H1 (cell line): ENCODE measurements at regions not wholly inside any gene's neighbourhood (a gene's known extent, or its start where the extent isn't known, plus 50 kb on each side); places are given as distances from the start of the nearest gene placed in this dataset.

Experiments used
- CTCF ChIA-PET: fragments of 300-600 bp; sonication (Branson Sonifier 250); formaldehyde crosslinking; loops from one replicate; lab custom pipeline; 2021; ENCODE audit not compliant: partially characterized antibody; lab: Charles Lee
- POLR2A ChIA-PET: fragments of 300-600 bp; sonication (Branson Sonifier 250); formaldehyde crosslinking; loops from one replicate; lab custom pipeline; 2021; ENCODE audit warnings: inconsistent platforms; ENCODE audit not compliant: partially characterized antibody; lab: Charles Lee
- DNase-seq, 2 experiments: peaks; one replicate each; pipeline versions ENCODE4 v3.0.0 to v3.0.0-alpha.2; 2010 to 2022; ENCODE audit warnings: low spot score in 2 of 2, low read depth in 1 of 2, mixed read lengths in 1 of 2
- FAIRE-seq: peaks from 2 replicates; lab custom pipeline; 2011; peaks lifted over from hg19 to GRCh38; lab: Jason Lieb, UNC
- H2AFZ ChIP-seq: 2 replicates; pipeline ENCODE4 v1.8.1; 2012; ENCODE audit warnings: low read length, inconsistent platforms
- H2AK5ac ChIP-seq: 2 replicates; pipeline ENCODE4 v1.6.1; 2013; ENCODE audit warnings: low read depth, low read length
- H2BK120ac ChIP-seq: replicated peaks from 2 replicates; pipeline ENCODE3; 2013; ENCODE audit warnings: low read depth, low read length, inconsistent platforms
- H2BK12ac ChIP-seq: 2 replicates; pipeline ENCODE4 v1.6.1; 2013; ENCODE audit warnings: low read depth, low read length
- H2BK15ac ChIP-seq: 2 replicates; pipeline ENCODE4 v1.6.1; 2013; ENCODE audit warnings: low read length
- H2BK20ac ChIP-seq: 2 replicates; pipeline ENCODE4 v1.6.1; 2013; ENCODE audit warnings: low read length
- H2BK5ac ChIP-seq: 2 replicates; pipeline ENCODE4 v1.6.1; 2013; ENCODE audit warnings: low read depth, low read length
- H3K14ac ChIP-seq: 2 replicates; pipeline ENCODE4 v1.6.1; 2013; ENCODE audit warnings: inconsistent platforms; ENCODE audit not compliant: insufficient read length
- H3K18ac ChIP-seq: 2 replicates; pipeline ENCODE4 v1.6.1; 2013; ENCODE audit warnings: low read length; ENCODE audit errors: extremely low read depth
- H3K23ac ChIP-seq: 2 replicates; pipeline ENCODE4 v1.6.1; 2013; ENCODE audit warnings: inconsistent platforms; ENCODE audit not compliant: insufficient read length
- H3K23me2 ChIP-seq: 2 replicates; pipeline ENCODE4 v1.6.1; 2013; ENCODE audit warnings: low read depth, low read length
- H3K27ac ChIP-seq: 2 replicates; pipeline ENCODE4 v1.6.1; 2011; ENCODE audit warnings: low read depth, low read length, inconsistent platforms
- H3K27me3 ChIP-seq, 4 experiments: replicated peaks in 1 of 4; 1 replicate in 1 of 4; 2 replicates in 3 of 4; pipeline versions ENCODE4 v1.6.1 to v1.8.1; 2011 to 2013; ENCODE audit warnings: low read length in 3 of 4, mild to moderate bottlenecking in 3 of 4, inconsistent platforms in 2 of 4, mixed read lengths in 2 of 4, moderate library complexity in 1 of 4; ENCODE audit not compliant: control insufficient read depth in 3 of 4, insufficient read depth in 3 of 4; ENCODE audit errors: extremely low read depth in 1 of 4
- H3K36me3 ChIP-seq, 4 experiments: 2 replicates each; pipeline versions ENCODE4 v1.6.1 to v1.8.1; 2011 to 2013; ENCODE audit warnings: mild to moderate bottlenecking in 4 of 4, low read length in 3 of 4, moderate library complexity in 2 of 4, control low read depth in 1 of 4, inconsistent platforms in 1 of 4; ENCODE audit not compliant: insufficient read depth in 4 of 4, control insufficient read depth in 2 of 4
- H3K4ac ChIP-seq: replicated peaks from 2 replicates; pipeline ENCODE3; 2013; ENCODE audit warnings: low read length, low read depth, mixed read lengths, inconsistent platforms; ENCODE audit not compliant: insufficient read length
- H3K4me1 ChIP-seq, 4 experiments: replicated peaks in 1 of 4; 1 replicate in 1 of 4; 2 replicates in 3 of 4; pipeline versions ENCODE4 v1.6.1 to v1.8.1; 2011 to 2013; ENCODE audit warnings: low read length in 3 of 4, inconsistent platforms in 2 of 4, mixed read lengths in 1 of 4; ENCODE audit not compliant: insufficient read depth in 4 of 4, control insufficient read depth in 3 of 4
- H3K4me2 ChIP-seq, 2 experiments: 2 replicates each; pipeline versions ENCODE4 v1.6.1 to v1.8.1; 2011 to 2013; ENCODE audit warnings: low read depth in 2 of 2, low read length in 2 of 2, control low read depth in 1 of 2, inconsistent platforms in 1 of 2, mild to moderate bottlenecking in 1 of 2; ENCODE audit not compliant: insufficient read depth in 1 of 2
- H3K4me3 ChIP-seq, 4 experiments: fragments of 200-600, 300-600 bp in 1 of 4; sonication (generic), shearing (Covaris generic), sonication (Bioruptor Twin) in 1 of 4; 2 replicates each; pipeline versions ENCODE4 v1.5.1 to v1.8.1; 2011 to 2016; ENCODE audit warnings: low read length in 4 of 4, low read depth in 3 of 4, control low read depth in 2 of 4, inconsistent platforms in 2 of 4, mild to moderate bottlenecking in 2 of 4, mixed read lengths in 1 of 4, moderate library complexity in 1 of 4; ENCODE audit not compliant: insufficient read depth in 2 of 4; ENCODE audit errors: extremely low read depth in 1 of 4
- H3K56ac ChIP-seq: replicated peaks from 2 replicates; pipeline ENCODE3; 2013; ENCODE audit warnings: low read depth, mild to moderate bottlenecking, mixed read lengths, low read length, inconsistent platforms; ENCODE audit not compliant: insufficient read length
- H3K79me1 ChIP-seq: 2 replicates; pipeline ENCODE4 v1.6.1; 2013; ENCODE audit warnings: low read depth, low read length, control low read depth
- H3K79me2 ChIP-seq, 2 experiments: 2 replicates each; pipeline versions ENCODE4 v1.6.1 to v1.8.1; 2012 to 2013; ENCODE audit warnings: low read length in 2 of 2, mild to moderate bottlenecking in 2 of 2, inconsistent platforms in 1 of 2; ENCODE audit not compliant: insufficient read depth in 2 of 2, control insufficient read depth in 1 of 2
- H3K9ac ChIP-seq, 4 experiments: replicated peaks in 1 of 4; 1 replicate in 1 of 4; 2 replicates in 3 of 4; pipeline versions ENCODE4 v1.6.1 to v1.8.1; 2011 to 2013; ENCODE audit warnings: low read depth in 3 of 4, low read length in 3 of 4, control low read depth in 2 of 4, mild to moderate bottlenecking in 2 of 4, moderate library complexity in 2 of 4, inconsistent platforms in 1 of 4; ENCODE audit errors: extremely low read depth in 1 of 4
- H3K9me3 ChIP-seq, 2 experiments: 2 replicates each; pipeline versions ENCODE4 v1.6.1 to v1.8.1; 2012 to 2013; ENCODE audit warnings: mild to moderate bottlenecking in 2 of 2, moderate library complexity in 2 of 2, control low read depth in 1 of 2, inconsistent platforms in 1 of 2, low read depth in 1 of 2, low read length in 1 of 2, mixed read lengths in 1 of 2; ENCODE audit not compliant: insufficient read depth in 2 of 2
- H4K20me1 ChIP-seq, 2 experiments: replicated peaks in 1 of 2; 2 replicates each; pipeline versions ENCODE3 to v1.8.1; 2011 to 2013; ENCODE audit warnings: inconsistent platforms in 2 of 2, low read length in 2 of 2, mild to moderate bottlenecking in 1 of 2; ENCODE audit not compliant: insufficient read depth in 2 of 2, control insufficient read depth in 1 of 2
- H4K5ac ChIP-seq: 2 replicates; pipeline ENCODE4 v1.6.1; 2013; ENCODE audit warnings: low read length, low read depth, mixed read lengths, inconsistent platforms; ENCODE audit not compliant: insufficient read length
- H4K8ac ChIP-seq: 2 replicates; pipeline ENCODE4 v1.8.0; 2013; ENCODE audit warnings: mild to moderate bottlenecking, moderate library complexity, low read length, inconsistent platforms; ENCODE audit not compliant: insufficient read depth; ENCODE audit errors: extremely low read depth
- H4K91ac ChIP-seq: replicated peaks from 2 replicates; pipeline ENCODE3; 2013; ENCODE audit warnings: low read length, mixed read lengths, inconsistent platforms; ENCODE audit not compliant: insufficient read length
- BACH1 ChIP-seq: IDR thresholded peaks from 2 replicates; pipeline ENCODE4 v1.6.1; 2012; ENCODE audit warnings: low read length, improper control_type of control experiment
- BCL11A ChIP-seq, 2 experiments: IDR thresholded peaks; one replicate each; pipeline ENCODE4 v1.6.1; 2011; ENCODE audit warnings: low read depth in 2 of 2, low read length in 2 of 2, mild to moderate bottlenecking in 2 of 2
- GABPA ChIP-seq: IDR thresholded peaks from 2 replicates; pipeline ENCODE4 v1.6.1; 2011; ENCODE audit warnings: mild to moderate bottlenecking, low read length, moderate library complexity, borderline replicate concordance; ENCODE audit not compliant: insufficient read depth
- RAD21 ChIP-seq, 2 experiments: IDR thresholded peaks in 1 of 2; conservative IDR thresholded peaks in 1 of 2; 2 replicates each; pipeline ENCODE4 v1.6.1; 2011; ENCODE audit warnings: low read depth in 2 of 2, low read length in 2 of 2, improper control_type of control experiment in 1 of 2, inconsistent platforms in 1 of 2, mild to moderate bottlenecking in 1 of 2, moderate library complexity in 1 of 2
- ZNF274 ChIP-seq: IDR thresholded peaks from 2 replicates; pipeline ENCODE4 v1.7.0; 2012; ENCODE audit warnings: low read length, borderline replicate concordance; ENCODE audit errors: extremely low read depth
- WGBS, 2 experiments: shearing (Covaris generic) in 1 of 2; methylation state at CpG; one replicate each; pipeline versions ENCODE4 v1.1.6 to v1.1.7; 2013 to 2015; ENCODE audit warnings: low lambda C conversion rate in 2 of 2, mixed read lengths in 2 of 2, inconsistent platforms in 1 of 2, low coverage in 1 of 2, missing lambda C conversion rate in 1 of 2; ENCODE audit not compliant: insufficient replicate concordance in 2 of 2, insufficient coverage in 1 of 2, insufficient read length in 1 of 2; ENCODE audit errors: extremely low coverage in 1 of 2, missing lambda C conversion rate in 1 of 2; 5-methylcytosine and 5-hydroxymethylcytosine counted together
- TF ChIP-seq, protein P1 (sequence below): IDR thresholded peaks from 2 replicates; pipeline ENCODE4 v1.6.1; 2012; ENCODE audit warnings: inconsistent platforms

DNA sequence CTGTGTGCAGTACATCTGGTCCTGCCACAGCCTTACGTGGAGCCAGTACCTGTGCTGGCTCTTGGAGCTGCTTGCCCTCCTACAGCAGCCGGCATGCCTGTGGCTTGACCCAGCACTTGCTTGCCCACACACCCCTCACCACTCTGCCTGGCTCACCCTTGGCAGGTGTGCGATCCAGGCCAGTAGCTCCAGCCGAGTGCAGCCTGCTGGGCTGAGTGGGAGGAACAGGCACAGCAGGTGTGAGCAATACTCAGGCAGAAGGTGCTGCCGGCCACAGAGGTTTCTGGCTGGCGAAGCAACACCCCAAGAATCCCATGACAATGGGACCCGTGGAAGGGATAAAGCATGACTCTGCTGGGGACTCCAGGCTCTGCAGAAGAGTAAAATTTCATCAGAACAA lies 173.5 kb upstream of the ADCY1 start:
- ChIA-PET CTCF (interaction anchor here (0.6 to 1.2 kb wide), 2 partner anchors 13 to 140 kb away, joined by 3 read pairs; no protein-coding TSS in a partner anchor), POLR2A (no interaction called here)
- H3K4ac ChIP-seq = no peak overlapping the region
- no peaks in the 10 kb centered on the region for H3K79me2 ChIP-seq
- no peak overlapping the region for H2BK120ac ChIP-seq
- H3K4me3 ChIP-seq = no peak overlapping the region
- peaks cover 0 to 6% of the 10 kb centered on the region in 2 experiments; a peak in 2 of 4 replicates for H3K9me3 ChIP-seq
- H3K18ac ChIP-seq = no peak overlapping the region
- no peak overlapping the region for H3K56ac ChIP-seq
- FAIRE-seq = no peak
- H2BK15ac ChIP-seq = no peak overlapping the region
- H3K14ac ChIP-seq = no peak overlapping the region
- no peaks in the 10 kb centered on the region for H4K20me1 ChIP-seq
- no peak overlapping the region for H2AK5ac ChIP-seq
- H2BK20ac ChIP-seq = no peak overlapping the region
- no peak overlapping the region for H3K23ac ChIP-seq
- H3K27ac ChIP-seq = no peak overlapping the region
- 97% methylated on average over 7 of the region's 7 CpGs; no CpG with 5 or more reads in 1 of the 2 experiments for WGBS, 2 experiments
- H3K4me1 ChIP-seq = no peaks in the 10 kb centered on the region
- DNase-seq = no peak
- H2BK5ac ChIP-seq = no peak overlapping the region
- TF ChIP-seq GABPA (no peak), BACH1 (no peak), RAD21 (IDR thresholded peaks at IDR 0.05 in 1 of 2, conservative IDR thresholded peaks at IDR 0.05 in 1 of 2; ENCODE audit: low read depth in 2 of 2, low read length in 2 of 2) (no peak), ZNF274 (no peak), BCL11A (IDR thresholded peaks at IDR 0.05; ENCODE audit: low read depth in 2 of 2, low read length in 2 of 2) (no peak)
- TF ChIP-seq, protein P1, sequence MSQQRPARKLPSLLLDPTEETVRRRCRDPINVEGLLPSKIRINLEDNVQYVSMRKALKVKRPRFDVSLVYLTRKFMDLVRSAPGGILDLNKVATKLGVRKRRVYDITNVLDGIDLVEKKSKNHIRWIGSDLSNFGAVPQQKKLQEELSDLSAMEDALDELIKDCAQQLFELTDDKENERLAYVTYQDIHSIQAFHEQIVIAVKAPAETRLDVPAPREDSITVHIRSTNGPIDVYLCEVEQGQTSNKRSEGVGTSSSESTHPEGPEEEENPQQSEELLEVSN = no peak
- no peaks in the 10 kb centered on the region for H3K79me1 ChIP-seq
- H3K36me3 ChIP-seq = no peaks in the 10 kb centered on the region
- H3K9ac ChIP-seq = no peak overlapping the region
- H4K91ac ChIP-seq = no peak overlapping the region
- no peak overlapping the region for H3K4me2 ChIP-seq
- no peak overlapping the region for H4K5ac ChIP-seq
- H2AFZ ChIP-seq = no peak overlapping the region
- no peaks in the 10 kb centered on the region for H3K27me3 ChIP-seq
- no peak overlapping the region for H2BK12ac ChIP-seq
- no peaks in the 10 kb centered on the region for H3K23me2 ChIP-seq
- H4K8ac ChIP-seq = no peak overlapping the region
